Panc1 (cell line): ENCODE measurements at regions not wholly inside any gene's neighbourhood (a gene's known extent, or its start where the extent isn't known, plus 50 kb on each side); places are given as distances from the start of the nearest gene placed in this dataset.

Experiments used
- CTCF ChIP-seq: fragments of 450-650 bp; IDR thresholded peaks from 2 replicates; pipeline ENCODE4 v1.5.1; 2017; ENCODE audit warnings: mild to moderate bottlenecking
- POLR2AphosphoS5 ChIP-seq: IDR thresholded peaks from 2 replicates; pipeline ENCODE4 v1.6.1; 2012; ENCODE audit warnings: mild to moderate bottlenecking, low read depth, low read length, moderate library complexity

DNA sequence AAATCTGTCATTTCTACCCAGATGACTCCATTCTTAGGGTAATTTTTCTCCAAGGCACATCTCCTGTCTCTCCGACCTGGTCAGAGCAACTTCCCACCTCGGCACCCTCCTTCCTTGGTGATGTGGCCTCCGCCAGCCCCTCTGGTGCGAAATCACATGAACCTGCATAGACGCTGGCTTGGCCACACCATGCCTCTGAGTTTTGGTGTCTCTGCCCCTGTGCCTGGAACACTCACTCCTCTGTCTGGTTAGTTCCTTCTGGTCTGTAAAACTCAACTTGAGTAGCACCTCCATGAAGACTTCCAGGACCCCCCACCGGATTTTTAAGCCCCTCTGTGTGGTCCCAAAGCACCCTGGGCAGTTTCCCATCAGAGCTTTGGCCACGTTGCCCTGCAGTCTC, 83.2 kb upstream of the OTOS start:
- no peak for TF ChIP-seq POLR2AphosphoS5
- TF ChIP-seq CTCF = no peak
